PC-3 (cell line): ENCODE measurements at regions not wholly inside any gene's neighbourhood (a gene's known extent, or its start where the extent isn't known, plus 50 kb on each side); places are given as distances from the start of the nearest gene placed in this dataset.

ENCODE experiments used
- ATAC-seq: fragments of 200-7000 bp; cut with Tn5 transposase; 2 replicates; pipeline ENCODE4 v1.9.1; 2020; ENCODE audit warnings: mild to moderate bottlenecking, moderate library complexity
- BruUV-seq: library from RNA; stranded (reverse); fragments of 400-500 nt; replicated peaks from 2 replicates; lab custom pipeline; 2021; lab: Mats Ljungman, UMichigan
- CTCF ChIA-PET: fragments of 300-600 bp; sonication (Branson Sonifier 250); formaldehyde crosslinking; loops from one replicate; lab custom pipeline; 2022; ENCODE audit warnings: antibody characterized with exemption; lab: Charles Lee
- POLR2A ChIA-PET: fragments of 300-600 bp; sonication (Branson Sonifier 250); formaldehyde crosslinking; loops from one replicate; lab custom pipeline; 2022; ENCODE audit warnings: antibody characterized with exemption; ENCODE audit not compliant: unreplicated experiment; lab: Charles Lee
- DNase-seq: peaks from one replicate; pipeline ENCODE4 v3.0.0-alpha.2; 2015
- H2AFZ ChIP-seq: fragments of 300-600 bp; sonication (generic); 2 replicates; pipeline ENCODE4 v1.6.0; 2016; ENCODE audit warnings: antibody characterized with exemption, low read length
- H3F3A ChIP-seq: fragments of 300-600 bp; sonication (generic); one replicate; pipeline ENCODE4 v1.6.0; 2017; ENCODE audit warnings: antibody characterized with exemption, low read length, control low read depth, mild to moderate bottlenecking; ENCODE audit not compliant: unreplicated experiment
- H3K27ac ChIP-seq: fragments of 300-600 bp; sonication (generic); 2 replicates; pipeline ENCODE4 v1.5.1; 2016; ENCODE audit warnings: mild to moderate bottlenecking, low read length
- H3K27me3 ChIP-seq: fragments of 300-600 bp; sonication (generic); 2 replicates; pipeline ENCODE4 v1.6.1; 2016; ENCODE audit warnings: low read length, mixed read lengths
- H3K36me3 ChIP-seq: fragments of 300-600 bp; sonication (generic); 2 replicates; pipeline ENCODE4 v1.6.1; 2016; ENCODE audit warnings: low read depth, mixed run types, low read length, mixed read lengths
- H3K4me1 ChIP-seq: fragments of 300-600 bp; sonication (generic); 2 replicates; pipeline ENCODE4 v1.5.1; 2016; ENCODE audit warnings: low read length; ENCODE audit not compliant: insufficient read depth
- H3K4me2 ChIP-seq: fragments of 300-600 bp; sonication (generic); 2 replicates; pipeline ENCODE4 v1.6.0; 2016; ENCODE audit warnings: low read length
- H3K4me3 ChIP-seq: fragments of 300-600 bp; sonication (generic); 2 replicates; pipeline ENCODE4 v1.5.1; 2016; ENCODE audit warnings: mild to moderate bottlenecking, low read length, mixed read lengths
- H3K79me2 ChIP-seq: fragments of 300-600 bp; sonication (generic); 2 replicates; pipeline ENCODE4 v1.6.1; 2017; ENCODE audit warnings: low read length, mixed read lengths
- H3K9ac ChIP-seq: fragments of 300-600 bp; sonication (generic); 2 replicates; pipeline ENCODE4 v1.6.0; 2016; ENCODE audit warnings: mild to moderate bottlenecking, low read length
- H3K9me2 ChIP-seq: fragments of 300-600 bp; sonication (generic); replicated peaks from 2 replicates; pipeline ENCODE4 v1.6.1; 2016; ENCODE audit warnings: mixed run types, low read length, mixed read lengths
- H3K9me3 ChIP-seq: fragments of 300-600 bp; sonication (generic); 2 replicates; pipeline ENCODE4 v1.6.1; 2016; ENCODE audit warnings: low read length, mixed read lengths
- H4K20me1 ChIP-seq: fragments of 300-600 bp; sonication (generic); 2 replicates; pipeline ENCODE4 v1.6.1; 2016; ENCODE audit warnings: low read length, mixed read lengths
- EZH2 ChIP-seq: fragments of 300-600 bp; sonication (generic); IDR thresholded peaks from one replicate; pipeline ENCODE4 v1.6.1; 2017; ENCODE audit warnings: antibody characterized with exemption, mild to moderate bottlenecking, low read length; ENCODE audit not compliant: unreplicated experiment
- EZH2phosphoT487 ChIP-seq: fragments of 300-600 bp; sonication (generic); IDR thresholded peaks from 2 replicates; pipeline ENCODE4 v1.6.1; 2018; ENCODE audit warnings: mild to moderate bottlenecking, antibody characterized with exemption, low read length, borderline replicate concordance
- intact Hi-C: fragments of 100-400 bp; cut with micrococcal nuclease; formaldehyde crosslinking; loops from 2 replicates; pipeline ENCODE4 v1.9.0; 2023
- TF ChIP-seq, protein P1 (sequence below): fragments of 300-600 bp; sonication (generic); conservative IDR thresholded peaks from 2 replicates; pipeline ENCODE4 v1.5.1; 2017; ENCODE audit warnings: antibody characterized with exemption, low read depth, mild to moderate bottlenecking, low read length

DNA sequence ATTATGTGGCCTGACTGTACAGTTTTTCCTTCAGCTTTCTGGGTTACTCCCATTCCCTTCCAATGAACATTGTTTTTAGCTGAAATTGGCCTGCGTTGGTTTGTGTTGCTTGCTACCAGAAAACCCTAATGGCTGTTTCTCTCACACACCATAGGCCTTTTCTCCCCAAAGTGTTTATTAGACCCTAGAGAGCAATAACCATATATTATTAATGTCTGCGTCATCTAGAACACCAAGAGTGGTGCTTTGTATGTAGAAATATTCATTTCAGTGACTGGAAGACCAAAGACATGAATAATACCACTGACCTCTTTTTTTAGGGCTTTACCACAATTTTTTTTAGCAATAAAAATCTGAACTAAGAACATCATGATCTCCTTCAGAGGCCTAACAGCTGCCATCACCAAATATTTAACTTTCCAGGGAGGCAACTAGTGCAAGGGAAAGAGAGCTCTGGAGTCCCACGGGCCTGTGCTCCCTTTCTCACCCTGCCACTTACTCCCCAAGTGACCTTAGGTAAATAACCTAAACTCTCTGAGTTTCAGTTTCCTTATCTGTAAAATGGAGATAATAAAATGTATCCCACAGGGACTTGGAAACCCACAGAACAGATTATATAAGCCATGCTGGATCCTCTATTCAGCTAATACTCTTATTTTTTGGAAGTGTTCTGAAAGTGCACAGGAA lies 201.9 kb upstream of the ISL1 start:
- TF ChIP-seq EZH2 (no peak), EZH2phosphoT487 (no peak)
- TF ChIP-seq, protein P1, sequence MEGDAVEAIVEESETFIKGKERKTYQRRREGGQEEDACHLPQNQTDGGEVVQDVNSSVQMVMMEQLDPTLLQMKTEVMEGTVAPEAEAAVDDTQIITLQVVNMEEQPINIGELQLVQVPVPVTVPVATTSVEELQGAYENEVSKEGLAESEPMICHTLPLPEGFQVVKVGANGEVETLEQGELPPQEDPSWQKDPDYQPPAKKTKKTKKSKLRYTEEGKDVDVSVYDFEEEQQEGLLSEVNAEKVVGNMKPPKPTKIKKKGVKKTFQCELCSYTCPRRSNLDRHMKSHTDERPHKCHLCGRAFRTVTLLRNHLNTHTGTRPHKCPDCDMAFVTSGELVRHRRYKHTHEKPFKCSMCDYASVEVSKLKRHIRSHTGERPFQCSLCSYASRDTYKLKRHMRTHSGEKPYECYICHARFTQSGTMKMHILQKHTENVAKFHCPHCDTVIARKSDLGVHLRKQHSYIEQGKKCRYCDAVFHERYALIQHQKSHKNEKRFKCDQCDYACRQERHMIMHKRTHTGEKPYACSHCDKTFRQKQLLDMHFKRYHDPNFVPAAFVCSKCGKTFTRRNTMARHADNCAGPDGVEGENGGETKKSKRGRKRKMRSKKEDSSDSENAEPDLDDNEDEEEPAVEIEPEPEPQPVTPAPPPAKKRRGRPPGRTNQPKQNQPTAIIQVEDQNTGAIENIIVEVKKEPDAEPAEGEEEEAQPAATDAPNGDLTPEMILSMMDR: no peak
- Histone ChIP-seq H3K27me3 (no peaks in the 10 kb centered on the region), H3K27ac (no peak overlapping the region), H3K36me3 (no peaks in the 10 kb centered on the region), H3K4me1 (no peaks in the 10 kb centered on the region), H4K20me1 (no peaks in the 10 kb centered on the region), H3K4me3 (no peak overlapping the region), H3K9me2 (no peaks in the 10 kb centered on the region), H2AFZ (no peak overlapping the region), H3K4me2 (no peak overlapping the region), H3K9me3 (no peaks in the 10 kb centered on the region), H3F3A (no peaks in the 10 kb centered on the region), H3K9ac (no peak overlapping the region), H3K79me2 (no peaks in the 10 kb centered on the region)
- no peak for ATAC-seq
- BruUV-seq: no TSS peak
- ChIA-PET POLR2A (no interaction called here), CTCF (no interaction called here)
- DNase-seq: no peak
- intact Hi-C loops: no loop called here

DNA sequence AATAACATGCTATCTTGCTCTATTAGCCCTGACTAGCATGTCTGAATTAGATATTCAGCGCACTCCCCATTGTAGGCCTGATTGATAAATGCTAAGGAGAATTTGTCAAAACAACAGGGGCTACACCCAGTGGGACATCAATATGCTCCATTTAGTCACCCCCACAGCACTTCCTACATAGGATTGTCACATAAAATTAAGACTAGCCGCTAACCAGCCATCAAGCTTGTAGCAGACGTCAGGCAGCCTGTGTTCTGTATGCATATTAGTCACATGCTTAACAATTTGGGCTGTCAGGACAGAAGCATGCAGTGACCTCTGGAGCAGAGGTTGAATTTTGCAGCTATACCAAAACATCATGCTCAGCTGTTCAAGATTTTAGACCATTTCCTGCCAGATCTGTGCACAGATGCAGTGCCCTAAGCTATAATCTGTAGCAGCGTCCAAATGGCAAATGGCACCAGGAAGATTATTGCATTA lies 197.4 kb upstream of the ISL1 start:
- Histone ChIP-seq H3K4me2 (no peak overlapping the region), H3K36me3 (no peaks in the 10 kb centered on the region), H3K4me1 (no peaks in the 10 kb centered on the region), H2AFZ (no peak overlapping the region), H3K27ac (no peak overlapping the region), H3K9ac (no peak overlapping the region), H3K79me2 (no peaks in the 10 kb centered on the region), H4K20me1 (no peaks in the 10 kb centered on the region), H3K9me2 (no peaks in the 10 kb centered on the region), H3F3A (no peaks in the 10 kb centered on the region), H3K27me3 (no peaks in the 10 kb centered on the region), H3K9me3 (no peaks in the 10 kb centered on the region), H3K4me3 (no peak overlapping the region)
- no TSS peak for BruUV-seq
- DNase-seq (no peak), ATAC-seq (no peak)
- POLR2A ChIA-PET: interaction anchor here (0.6 kb wide), 1 partner anchor 206 kb away, joined by 4 read pairs; no protein-coding TSS in a partner anchor
- intact Hi-C loops: no loop called here
- TF ChIP-seq EZH2phosphoT487: no peak
- no peak for TF ChIP-seq EZH2
- TF ChIP-seq, protein P1: no peak
- CTCF ChIA-PET: no interaction called here

DNA sequence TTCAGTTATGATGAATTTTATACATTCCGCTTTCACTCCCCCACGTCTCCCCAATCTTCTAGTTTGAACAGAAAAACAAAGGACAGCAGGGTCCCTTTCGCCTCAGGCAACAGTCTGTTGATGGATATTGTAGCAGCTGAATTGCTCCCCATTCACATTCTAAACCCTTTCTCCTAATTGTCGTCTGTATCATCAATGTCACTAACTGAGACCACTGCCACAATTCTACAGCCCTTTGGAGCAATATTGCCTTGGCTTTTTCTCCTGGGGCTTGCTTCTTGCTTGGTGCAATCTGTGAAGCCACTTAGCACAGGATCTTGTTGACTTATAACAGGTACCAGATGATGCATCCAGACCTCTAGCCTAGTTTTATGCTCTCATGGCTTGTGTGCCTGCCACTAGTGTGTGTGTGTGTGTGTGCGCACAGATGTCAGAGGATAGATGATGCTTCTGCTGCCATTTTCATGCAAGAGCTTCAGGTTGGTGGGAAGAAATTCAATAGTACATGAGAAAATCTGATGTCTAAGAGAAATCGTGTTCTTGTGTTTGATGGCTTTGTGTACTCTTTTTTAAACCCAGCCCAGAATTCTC lies 195.2 kb upstream of the ISL1 start:
- Histone ChIP-seq H3K79me2 (no peaks in the 10 kb centered on the region), H3K4me3 (no peak overlapping the region), H3K9me2 (no peaks in the 10 kb centered on the region), H4K20me1 (no peaks in the 10 kb centered on the region), H2AFZ (no peak overlapping the region), H3K36me3 (no peaks in the 10 kb centered on the region), H3F3A (no peaks in the 10 kb centered on the region), H3K4me2 (no peak overlapping the region), H3K27me3 (no peaks in the 10 kb centered on the region), H3K9me3 (no peaks in the 10 kb centered on the region), H3K27ac (no peak overlapping the region), H3K9ac (no peak overlapping the region), H3K4me1 (no peaks in the 10 kb centered on the region)
- BruUV-seq: no TSS peak
- ChIA-PET CTCF (no interaction called here), POLR2A (no interaction called here)
- no peak for DNase-seq
- ATAC-seq: no peak
- TF ChIP-seq EZH2: no peak
- no peak for TF ChIP-seq EZH2phosphoT487
- TF ChIP-seq, protein P1: no peak
- intact Hi-C loops: no loop called here
